Progenitor cell of endocrine pancreas (in vitro differentiated cells): ENCODE measurements at regions not wholly inside any gene's neighbourhood (a gene's known extent, or its start where the extent isn't known, plus 50 kb on each side); places are given as distances from the start of the nearest gene placed in this dataset.

ENCODE experiments used
- DNase-seq: peaks from one replicate; pipeline ENCODE4 v3.0.0; 2021; ENCODE audit warnings: low spot score; ENCODE audit not compliant: unreplicated experiment
- H3K27ac Mint-ChIP-seq: 2 replicates; pipeline ENCODE4 v1.8.0; 2021; ENCODE audit warnings: mild to moderate bottlenecking, moderate library complexity, mixed read lengths
- H3K27me3 Mint-ChIP-seq: 2 replicates; pipeline ENCODE4 v1.8.0; 2021; ENCODE audit warnings: mixed read lengths
- H3K36me3 Mint-ChIP-seq: 2 replicates; pipeline ENCODE4 v1.8.0; 2022; ENCODE audit warnings: mixed read lengths; ENCODE audit not compliant: insufficient read depth
- H3K4me1 Mint-ChIP-seq: 2 replicates; pipeline ENCODE4 v1.8.0; 2021; ENCODE audit warnings: low read depth, mixed read lengths
- H3K4me3 Mint-ChIP-seq: 2 replicates; pipeline ENCODE4 v1.8.0; 2021; ENCODE audit warnings: low read depth, mild to moderate bottlenecking, moderate library complexity, mixed read lengths
- H3K9me3 Mint-ChIP-seq: 2 replicates; pipeline ENCODE4 v1.8.0; 2021; ENCODE audit warnings: low read depth, mixed read lengths
- CTCF ChIP-seq: fragments of 200-600 bp; sonication (generic); IDR thresholded peaks from one replicate; pipeline ENCODE4 v1.5.0; 2021; ENCODE audit warnings: antibody characterized with exemption, mild to moderate bottlenecking; ENCODE audit not compliant: unreplicated experiment

- no peak for TF ChIP-seq CTCF
- no peak overlapping the region for H3K4me3 Mint-ChIP-seq
- no peaks in the 10 kb centered on the region for H3K9me3 Mint-ChIP-seq
- no peak overlapping the region for H3K27ac Mint-ChIP-seq
- no peaks in the 10 kb centered on the region for H3K36me3 Mint-ChIP-seq
- no peaks in the 10 kb centered on the region for H3K4me1 Mint-ChIP-seq
- DNase-seq, result no peak
- H3K27me3 Mint-ChIP-seq, result peaks cover 11% of the 10 kb centered on the region
Observed at GRCh38 chr16:65845466-65846209, 520.9 kb upstream of the CDH5 start.

- DNase-seq, result no peak
- H3K36me3 Mint-ChIP-seq, result no peaks in the 10 kb centered on the region
- no peak overlapping the region for H3K27ac Mint-ChIP-seq
- H3K27me3 Mint-ChIP-seq, result peaks cover 14% of the 10 kb centered on the region
- H3K4me3 Mint-ChIP-seq, result no peak overlapping the region
- no peaks in the 10 kb centered on the region for H3K9me3 Mint-ChIP-seq
- no peaks in the 10 kb centered on the region for H3K4me1 Mint-ChIP-seq
- no peak for TF ChIP-seq CTCF
Observed at GRCh38 chr16:65843941-65844340, 522.5 kb upstream of the CDH5 start.

- Mint-ChIP-seq H3K27ac (no peak overlapping the region), H3K9me3 (no peaks in the 10 kb centered on the region), H3K36me3 (no peaks in the 10 kb centered on the region), H3K27me3 (peaks cover 14% of the 10 kb centered on the region), H3K4me1 (no peaks in the 10 kb centered on the region), H3K4me3 (no peak overlapping the region)
- no peak for DNase-seq
- no peak for TF ChIP-seq CTCF
Observed at GRCh38 chr16:65842067-65842466, 524.4 kb upstream of the CDH5 start.

- no peak for DNase-seq
- TF ChIP-seq CTCF, result no peak
- H3K4me1 Mint-ChIP-seq, result peaks cover 1% of the 10 kb centered on the region
- H3K27ac Mint-ChIP-seq, result no peak overlapping the region
- H3K36me3 Mint-ChIP-seq, result no peaks in the 10 kb centered on the region
- H3K27me3 Mint-ChIP-seq, result peaks cover 9% of the 10 kb centered on the region
- no peak overlapping the region for H3K4me3 Mint-ChIP-seq
- no peaks in the 10 kb centered on the region for H3K9me3 Mint-ChIP-seq
Observed at GRCh38 chr16:65838001-65838400, 528.5 kb upstream of the CDH5 start.

- DNase-seq, result no peak
Observed at GRCh38 chr16:65837464-65837863, 529.0 kb upstream of the CDH5 start.

More at GRCh38 chr16:65837464-65837863, 529.0 kb upstream of the CDH5 start:
- Mint-ChIP-seq H3K27me3 (peaks cover 8% of the 10 kb centered on the region), H3K4me1 (peaks cover 5% of the 10 kb centered on the region), H3K4me3 (no peak overlapping the region), H3K9me3 (no peaks in the 10 kb centered on the region), H3K27ac (no peak overlapping the region), H3K36me3 (no peaks in the 10 kb centered on the region)
- no peak for TF ChIP-seq CTCF
